Fibroblast of lung (primary cell): ENCODE measurements at regions not wholly inside any gene's neighbourhood (a gene's known extent, or its start where the extent isn't known, plus 50 kb on each side); places are given as distances from the start of the nearest gene placed in this dataset.

Source experiments
- DNase-seq, 2 donors: peaks; one replicate each; pipeline versions ENCODE4 v3.0.0 to v3.0.0-alpha.2; 2010; ENCODE audit warnings: low read depth in 2 of 2
- H2AFZ ChIP-seq: 2 replicates; pipeline ENCODE4 v1.5.1; 2012; ENCODE audit warnings: low read length, control low read depth, inconsistent platforms
- H3K27ac ChIP-seq: 2 replicates; pipeline ENCODE4 v1.5.1; 2011; ENCODE audit warnings: low read length, control low read depth; ENCODE audit not compliant: insufficient read depth
- H3K27me3 ChIP-seq: 2 replicates; pipeline ENCODE4 v1.5.1; 2011; ENCODE audit warnings: mild to moderate bottlenecking, low read length; ENCODE audit not compliant: control insufficient read depth, insufficient read depth
- H3K36me3 ChIP-seq: 2 replicates; pipeline ENCODE4 v1.5.1; 2011; ENCODE audit warnings: low read length; ENCODE audit not compliant: control insufficient read depth, insufficient read depth
- H3K4me1 ChIP-seq: 2 replicates; pipeline ENCODE4 v1.5.1; 2011; ENCODE audit warnings: low read length; ENCODE audit not compliant: control insufficient read depth, insufficient read depth; ENCODE audit errors: extremely low read depth
- H3K4me2 ChIP-seq: 2 replicates; pipeline ENCODE4 v1.5.1; 2011; ENCODE audit warnings: low read length, control low read depth; ENCODE audit not compliant: insufficient read depth; ENCODE audit errors: extremely low read depth
- H3K4me3 ChIP-seq, 4 experiments: fragments of 200-600 bp in 1 of 4; sonication (generic) in 1 of 4; replicated peaks in 1 of 4; 2 replicates each; pipeline ENCODE4 v1.5.1; 2011 to 2016; ENCODE audit warnings: low read length in 4 of 4, low read depth in 3 of 4, mild to moderate bottlenecking in 3 of 4, control low read depth in 2 of 4, inconsistent platforms in 1 of 4, mixed read lengths in 1 of 4; ENCODE audit not compliant: insufficient read depth in 1 of 4; ENCODE audit errors: control extremely low read depth in 1 of 4
- H3K79me2 ChIP-seq: 2 replicates; pipeline ENCODE4 v1.5.1; 2012; ENCODE audit warnings: mild to moderate bottlenecking, low read length, inconsistent platforms; ENCODE audit not compliant: control insufficient read depth, insufficient read depth
- H3K9ac ChIP-seq: 2 replicates; pipeline ENCODE4 v1.5.1; 2011; ENCODE audit warnings: mild to moderate bottlenecking, low read length, control low read depth; ENCODE audit not compliant: insufficient read depth
- H3K9me3 ChIP-seq: 2 replicates; pipeline ENCODE4 v1.5.1; 2012; ENCODE audit warnings: low read depth, low read length; ENCODE audit not compliant: control insufficient read depth, insufficient read depth
- H4K20me1 ChIP-seq: 2 replicates; pipeline ENCODE4 v1.5.1; 2011; ENCODE audit warnings: low read length; ENCODE audit not compliant: control insufficient read depth, insufficient read depth; ENCODE audit errors: extremely low read depth
- CTCF ChIP-seq, 2 donors: IDR thresholded peaks in 1 of 2; conservative IDR thresholded peaks in 1 of 2; 1 replicate in 1 of 2; 2 replicates in 1 of 2; pipeline ENCODE4 v1.5.1; 2011 to 2012; ENCODE audit warnings: low read length in 2 of 2, control low read depth in 1 of 2, inconsistent platforms in 1 of 2, low read depth in 1 of 2, mild to moderate bottlenecking in 1 of 2
- EZH2 ChIP-seq: IDR thresholded peaks from 2 replicates; pipeline ENCODE4 v1.5.1; 2012; ENCODE audit warnings: low read length, control low read depth, mild to moderate bottlenecking; ENCODE audit errors: missing control alignments

- H2AFZ ChIP-seq = no peak overlapping the region
- H3K79me2 ChIP-seq = no peaks in the 10 kb centered on the region
- H3K4me2 ChIP-seq = peak overlapping the region; percentile 51
- H3K4me3 ChIP-seq = no peak overlapping the region
- H3K9ac ChIP-seq = no peak overlapping the region
- no peaks in the 10 kb centered on the region for H3K36me3 ChIP-seq
- H3K27ac ChIP-seq = no peak overlapping the region
- no peaks in the 10 kb centered on the region for H3K9me3 ChIP-seq
- no peak for TF ChIP-seq EZH2
- TF ChIP-seq CTCF (conservative IDR thresholded peaks at IDR 0.05 in 1 of 2, IDR thresholded peaks at IDR 0.05 in 1 of 2; ENCODE audit: low read depth in 1 of 2, low read length in 2 of 2) = no peak
- H3K4me1 ChIP-seq = no peaks in the 10 kb centered on the region
- H3K27me3 ChIP-seq = peaks cover 9% of the 10 kb centered on the region
- DNase-seq = no peak
- H4K20me1 ChIP-seq = no peaks in the 10 kb centered on the region
Observed at GRCh38 chr17:55668312-55668920, 54.2 kb downstream of the TMEM100 start.

- TF ChIP-seq CTCF (conservative IDR thresholded peaks at IDR 0.05 in 1 of 2, IDR thresholded peaks at IDR 0.05 in 1 of 2; ENCODE audit: low read depth in 1 of 2, low read length in 2 of 2) (no peak), EZH2 (no peak)
Observed at GRCh38 chr17:55666806-55667205, 55.9 kb downstream of the TMEM100 start.

GRCh38 chr17:55664287-55664686 is 58.4 kb downstream of the TMEM100 start:
- TF ChIP-seq CTCF (conservative IDR thresholded peaks at IDR 0.05 in 1 of 2, IDR thresholded peaks at IDR 0.05 in 1 of 2; ENCODE audit: low read depth in 1 of 2, low read length in 2 of 2) (no peak), EZH2 (no peak)
- Histone ChIP-seq H3K36me3 (no peaks in the 10 kb centered on the region), H3K9ac (no peak overlapping the region), H3K79me2 (no peaks in the 10 kb centered on the region), H4K20me1 (no peaks in the 10 kb centered on the region), H3K4me2 (no peak overlapping the region), H3K9me3 (no peaks in the 10 kb centered on the region), H2AFZ (no peak overlapping the region), H3K27ac (no peak overlapping the region), H3K4me3 (no peak overlapping the region), H3K4me1 (no peaks in the 10 kb centered on the region), H3K27me3 (peaks cover 6% of the 10 kb centered on the region)
- DNase-seq = no peak

More at GRCh38 chr17:55666806-55667205, 55.9 kb downstream of the TMEM100 start:
- no peaks in the 10 kb centered on the region for H3K4me1 ChIP-seq
- H3K36me3 ChIP-seq = no peaks in the 10 kb centered on the region
- H3K27ac ChIP-seq = no peak overlapping the region
- no peaks in the 10 kb centered on the region for H4K20me1 ChIP-seq
- H3K9me3 ChIP-seq = no peaks in the 10 kb centered on the region
- H2AFZ ChIP-seq = no peak overlapping the region
- peaks cover 10% of the 10 kb centered on the region for H3K27me3 ChIP-seq
- H3K79me2 ChIP-seq = no peaks in the 10 kb centered on the region
- no peak overlapping the region for H3K4me2 ChIP-seq
- H3K4me3 ChIP-seq = no peak overlapping the region
- no peak overlapping the region for H3K9ac ChIP-seq
- DNase-seq = no peak
